HG03565 (cell line): ENCODE measurements at regions not wholly inside any gene's neighbourhood (a gene's known extent, or its start where the extent isn't known, plus 50 kb on each side); places are given as distances from the start of the nearest gene placed in this dataset.

ENCODE experiments used
- ATAC-seq: cut with Tn5 transposase; IDR thresholded peaks from one replicate; pipeline ENCODE4 v1.9.1; 2021; ENCODE audit warnings: mild to moderate bottlenecking, moderate library complexity; ENCODE audit not compliant: unreplicated experiment

- ATAC-seq, result no peak
Observed at GRCh38 chr14:61940666-61941420, 178.6 kb downstream of the SNAPC1 start.

GRCh38 chr14:61941421-61942150, 179.4 kb downstream of the SNAPC1 start:
- no peak for ATAC-seq

GRCh38 chr14:61948376-61948775, 186.2 kb downstream of the SNAPC1 start:
- no peak for ATAC-seq

GRCh38 chr14:61950340-61950739, 188.1 kb downstream of the SNAPC1 start:
- ATAC-seq, result no peak

GRCh38 chr14:61953602-61954001, 191.4 kb downstream of the SNAPC1 start:
- ATAC-seq, result no peak

GRCh38 chr14:61954306-61954705, 192.1 kb downstream of the SNAPC1 start:
- no peak for ATAC-seq

GRCh38 chr14:61956517-61956916, 194.3 kb downstream of the SNAPC1 start:
- ATAC-seq, result no peak

- ATAC-seq, result no peak
Observed at GRCh38 chr14:61959348-61959747, 197.1 kb downstream of the SNAPC1 start.

- no peak for ATAC-seq
Observed at GRCh38 chr14:61961369-61961768, 199.1 kb downstream of the SNAPC1 start.

- ATAC-seq, result no peak
Observed at GRCh38 chr14:61963926-61964325, 201.7 kb downstream of the SNAPC1 start.

- no peak for ATAC-seq
Observed at GRCh38 chr14:61965030-61965745, 203.0 kb downstream of the SNAPC1 start.

- ATAC-seq, result no peak
Observed at GRCh38 chr14:61968207-61968606, 206.0 kb downstream of the SNAPC1 start.

- ATAC-seq, result no peak
Observed at GRCh38 chr14:61972711-61973110, 210.5 kb downstream of the SNAPC1 start.

- ATAC-seq, result no peak
Observed at GRCh38 chr14:61973981-61974380, 211.8 kb downstream of the SNAPC1 start.

- ATAC-seq, result no peak
Observed at GRCh38 chr14:61977217-61977616, 215.0 kb downstream of the SNAPC1 start.

GRCh38 chr14:61988240-61988639, 226.0 kb downstream of the SNAPC1 start:
- no peak for ATAC-seq

GRCh38 chr14:61992139-61992538, 229.9 kb downstream of the SNAPC1 start:
- no peak for ATAC-seq

- no peak for ATAC-seq
Observed at GRCh38 chr14:61992926-61993325, 230.7 kb downstream of the SNAPC1 start.

- no peak for ATAC-seq
Observed at GRCh38 chr14:61994589-61994988, 232.4 kb downstream of the SNAPC1 start.

GRCh38 chr14:61996753-61997152, 234.5 kb downstream of the SNAPC1 start:
- no peak for ATAC-seq

GRCh38 chr14:61997161-61997560, 234.9 kb downstream of the SNAPC1 start:
- no peak for ATAC-seq

GRCh38 chr14:62001963-62002362, 239.7 kb downstream of the SNAPC1 start:
- ATAC-seq, result no peak
